ENCODE measurements at regions not wholly inside any gene's neighbourhood (a gene's known extent, or its start where the extent isn't known, plus 50 kb on each side); places are given as distances from the start of the nearest gene placed in this dataset.

DNA sequence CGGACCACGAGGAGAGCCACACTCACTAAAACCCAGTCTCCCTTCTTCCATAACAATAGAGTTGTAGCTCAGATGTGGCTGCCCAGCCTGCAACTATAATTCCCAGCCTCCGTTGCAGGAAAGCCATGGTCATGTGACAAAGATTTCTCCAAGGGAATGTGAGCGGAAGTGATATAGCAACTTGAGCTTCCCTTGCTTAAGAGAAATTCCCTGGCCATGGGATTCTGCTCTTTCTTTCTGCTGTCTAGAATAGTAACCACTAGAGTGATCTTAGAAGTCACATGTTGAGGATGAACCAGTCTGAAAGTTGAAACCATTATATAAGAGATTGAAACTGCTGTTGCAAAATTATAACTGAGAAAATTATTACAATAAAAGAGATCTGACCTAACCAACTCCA is 86.4 kb upstream of the MED14 start:
- Mint-ChIP-seq H3K4me3 (no peak overlapping the region), H3K36me3 (ENCODE audit: low read depth) (no peaks in the 10 kb centered on the region), H3K9me3 (ENCODE audit: low read depth) (peaks cover 5% of the 10 kb centered on the region), H3K4me1 (no peaks in the 10 kb centered on the region), H3K27ac (no peak overlapping the region), H3K27me3 (no peaks in the 10 kb centered on the region)
- ChIA-PET CTCF (no interaction called here), POLR2A (no interaction called here)
- intact Hi-C loops (cut with DNase I, micrococcal nuclease), result no loop called here
- DNase-seq (no peak), ATAC-seq (no peak)

DNA sequence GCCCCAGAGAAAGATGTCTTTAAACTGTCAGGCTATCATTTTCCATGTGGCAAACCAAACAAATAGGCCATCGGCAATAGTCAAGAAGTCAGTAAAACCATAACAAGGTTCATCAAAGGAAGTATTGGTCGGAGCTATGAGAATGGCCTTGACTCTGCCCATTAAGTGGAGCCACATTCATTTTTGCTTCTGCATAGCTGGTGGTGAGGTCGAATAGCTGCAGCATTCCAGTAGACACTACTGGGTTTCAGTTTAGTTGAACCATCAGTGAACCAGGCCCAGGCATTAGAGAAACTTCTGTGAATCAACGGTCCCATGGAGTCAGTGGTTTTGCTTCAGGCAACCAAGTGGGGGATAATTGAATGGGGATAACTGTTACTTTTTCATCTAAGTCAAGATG is 92.0 kb upstream of the MED14 start:
- Mint-ChIP-seq H3K27me3 (no peaks in the 10 kb centered on the region), H3K4me3 (no peak overlapping the region), H3K9me3 (ENCODE audit: low read depth) (peaks cover 5% of the 10 kb centered on the region), H3K4me1 (no peaks in the 10 kb centered on the region), H3K36me3 (ENCODE audit: low read depth) (no peaks in the 10 kb centered on the region), H3K27ac (no peak overlapping the region)
- POLR2A ChIA-PET, result no interaction called here
- intact Hi-C loops (cut with DNase I, micrococcal nuclease), result no loop called here
- no peak for DNase-seq
- CTCF ChIA-PET, result interaction anchor here (0.6 kb wide), 1 partner anchor 183 kb away, joined by 3 read pairs; no protein-coding TSS in a partner anchor
- no peak for ATAC-seq

DNA sequence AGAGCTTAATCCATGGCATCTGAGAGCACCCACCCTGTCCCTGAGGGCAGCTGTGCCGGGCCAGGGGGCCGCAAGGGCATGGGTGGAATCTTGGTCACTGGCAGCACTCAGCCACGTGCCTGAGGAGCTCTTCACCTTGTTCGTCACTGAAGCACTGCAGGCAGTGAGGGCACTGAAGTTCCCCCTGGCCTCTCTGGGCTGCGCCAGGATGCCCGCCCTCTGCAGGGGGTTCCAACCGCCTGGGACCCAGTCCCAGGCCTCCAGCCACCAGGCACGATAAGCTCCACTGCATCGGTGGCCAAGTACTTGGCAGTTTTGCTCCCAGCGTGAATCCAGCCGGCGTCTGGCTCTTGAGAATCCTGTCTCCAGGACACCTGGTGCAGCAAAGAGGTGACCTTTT is 96.4 kb upstream of the MED14 start:
- DNase-seq (no peak), ATAC-seq (no peak)
- no peaks in the 10 kb centered on the region for H3K9me3 Mint-ChIP-seq (ENCODE audit: low read depth)
- H3K27ac Mint-ChIP-seq, result no peak overlapping the region
- POLR2A ChIA-PET, result no interaction called here
- CTCF ChIA-PET, result no interaction called here
- H3K4me3 Mint-ChIP-seq, result no peak overlapping the region
- intact Hi-C loops (cut with DNase I, micrococcal nuclease), result no loop called here
- H3K4me1 Mint-ChIP-seq, result no peaks in the 10 kb centered on the region
- H3K27me3 Mint-ChIP-seq, result no peaks in the 10 kb centered on the region
- H3K36me3 Mint-ChIP-seq (ENCODE audit: low read depth), result no peaks in the 10 kb centered on the region

DNA sequence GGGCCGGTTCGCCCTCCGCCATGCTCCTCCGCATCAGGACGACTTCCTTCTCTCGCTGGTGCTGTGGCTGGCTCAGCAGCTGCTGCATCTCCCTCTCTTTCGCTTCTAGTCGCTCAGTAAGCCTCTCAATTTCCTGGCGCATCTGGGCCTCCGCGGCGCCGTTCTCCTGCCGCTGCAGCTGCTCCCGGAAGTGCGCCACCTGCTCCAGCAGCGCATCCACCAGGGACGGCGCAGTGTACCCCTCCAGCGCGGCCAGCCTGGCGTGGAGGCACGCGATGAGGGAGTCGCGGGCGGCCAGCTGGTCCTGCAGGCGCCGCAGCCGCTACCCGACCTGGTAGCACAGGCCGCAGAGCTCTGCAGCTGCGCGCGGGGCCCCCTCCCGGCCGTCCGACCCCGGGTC is 97.4 kb upstream of the MED14 start:
- no peak overlapping the region for H3K27ac Mint-ChIP-seq
- no peaks in the 10 kb centered on the region for H3K9me3 Mint-ChIP-seq (ENCODE audit: low read depth)
- no peaks in the 10 kb centered on the region for H3K27me3 Mint-ChIP-seq
- ChIA-PET CTCF (no interaction called here), POLR2A (no interaction called here)
- intact Hi-C loops (cut with DNase I, micrococcal nuclease), result no loop called here
- no peaks in the 10 kb centered on the region for H3K36me3 Mint-ChIP-seq (ENCODE audit: low read depth)
- no peaks in the 10 kb centered on the region for H3K4me1 Mint-ChIP-seq
- DNase-seq (no peak), ATAC-seq (no peak)
- no peak overlapping the region for H3K4me3 Mint-ChIP-seq

DNA sequence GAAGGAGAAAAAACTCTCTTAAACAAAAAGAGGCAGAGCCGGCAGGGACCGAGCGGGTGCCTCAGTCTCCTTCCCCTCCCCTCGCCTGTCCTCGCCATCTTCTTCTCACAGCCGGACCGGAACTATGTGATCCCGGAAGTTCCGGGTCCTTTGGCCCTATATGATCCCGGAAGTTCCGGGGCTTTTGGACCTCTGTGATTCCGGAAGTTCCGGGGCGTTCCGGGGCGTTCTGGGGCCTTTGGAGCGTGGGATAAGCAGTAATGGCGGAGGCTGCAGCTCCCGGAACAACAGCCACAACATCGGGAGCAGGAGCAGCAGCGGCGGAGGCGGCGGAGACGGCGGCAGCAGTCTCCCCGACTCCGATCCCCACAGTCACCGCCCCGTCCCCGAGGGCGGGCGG is 98.9 kb upstream of the MED14 start:
- Mint-ChIP-seq H3K4me3 (no peak overlapping the region), H3K27ac (no peak overlapping the region), H3K27me3 (no peaks in the 10 kb centered on the region), H3K36me3 (ENCODE audit: low read depth) (no peaks in the 10 kb centered on the region), H3K9me3 (ENCODE audit: low read depth) (no peaks in the 10 kb centered on the region), H3K4me1 (no peaks in the 10 kb centered on the region)
- ATAC-seq (no peak), DNase-seq (no peak)
- intact Hi-C loops (cut with DNase I, micrococcal nuclease), result no loop called here
- ChIA-PET CTCF (interaction anchor here (0.7 kb wide), 1 partner anchor 520 kb away, joined by 4 read pairs; no protein-coding TSS in a partner anchor), POLR2A (no interaction called here)

DNA sequence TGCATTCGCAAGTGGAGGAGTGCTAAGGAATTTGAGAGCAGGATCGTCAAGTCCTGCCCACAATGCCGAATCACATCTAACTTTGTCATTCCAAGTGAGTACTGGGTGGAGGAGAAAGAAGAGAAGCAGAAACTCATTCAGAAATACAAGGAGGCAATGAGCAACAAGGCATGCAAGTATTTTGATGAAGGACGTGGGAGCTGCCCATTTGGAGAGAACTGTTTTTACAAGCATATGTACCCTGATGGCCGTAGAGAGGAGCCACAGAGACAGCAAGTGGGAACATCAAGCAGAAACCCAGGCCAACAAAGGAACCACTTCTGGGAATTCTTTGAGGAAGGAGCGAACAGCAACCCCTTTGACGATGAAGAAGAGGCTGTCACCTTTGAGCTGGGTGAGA is 100.2 kb upstream of the MED14 start:
- intact Hi-C loops (cut with DNase I, micrococcal nuclease), result no loop called here
- no peak overlapping the region for H3K27ac Mint-ChIP-seq
- POLR2A ChIA-PET, result no interaction called here
- no peaks in the 10 kb centered on the region for H3K9me3 Mint-ChIP-seq (ENCODE audit: low read depth)
- H3K36me3 Mint-ChIP-seq (ENCODE audit: low read depth), result no peaks in the 10 kb centered on the region
- H3K27me3 Mint-ChIP-seq, result no peaks in the 10 kb centered on the region
- CTCF ChIA-PET, result no interaction called here
- DNase-seq, result no peak
- H3K4me1 Mint-ChIP-seq, result no peaks in the 10 kb centered on the region
- no peak overlapping the region for H3K4me3 Mint-ChIP-seq
- no peak for ATAC-seq

DNA sequence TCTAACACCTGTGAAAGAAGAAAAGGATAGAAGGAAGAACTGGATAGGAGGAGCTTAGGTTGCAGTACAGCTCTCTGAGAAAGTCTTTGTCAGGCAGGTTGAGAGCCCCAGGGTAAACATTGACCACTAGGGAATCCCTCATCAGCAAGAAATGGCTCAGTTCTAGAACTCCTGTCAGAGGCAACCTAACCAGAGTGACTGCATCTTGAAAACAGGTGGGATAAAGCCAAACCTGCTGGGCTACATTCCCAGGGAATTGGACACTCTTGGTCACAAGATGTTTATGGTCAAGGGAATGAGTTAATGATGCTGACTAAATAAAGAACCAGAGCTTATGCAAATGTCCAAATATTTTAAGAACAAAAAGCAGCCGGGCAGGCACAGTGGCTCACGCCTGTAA is 108.3 kb upstream of the MED14 start:
- DNase-seq (no peak), ATAC-seq (no peak)
- no peaks in the 10 kb centered on the region for H3K27me3 Mint-ChIP-seq
- H3K4me1 Mint-ChIP-seq, result no peaks in the 10 kb centered on the region
- H3K36me3 Mint-ChIP-seq (ENCODE audit: low read depth), result peaks cover 3% of the 10 kb centered on the region
- no peak overlapping the region for H3K4me3 Mint-ChIP-seq
- peaks cover 8% of the 10 kb centered on the region for H3K9me3 Mint-ChIP-seq (ENCODE audit: low read depth)
- intact Hi-C loops (cut with DNase I, micrococcal nuclease), result no loop called here
- CTCF ChIA-PET, result no interaction called here
- no peak overlapping the region for H3K27ac Mint-ChIP-seq
- POLR2A ChIA-PET, result no interaction called here

DNA sequence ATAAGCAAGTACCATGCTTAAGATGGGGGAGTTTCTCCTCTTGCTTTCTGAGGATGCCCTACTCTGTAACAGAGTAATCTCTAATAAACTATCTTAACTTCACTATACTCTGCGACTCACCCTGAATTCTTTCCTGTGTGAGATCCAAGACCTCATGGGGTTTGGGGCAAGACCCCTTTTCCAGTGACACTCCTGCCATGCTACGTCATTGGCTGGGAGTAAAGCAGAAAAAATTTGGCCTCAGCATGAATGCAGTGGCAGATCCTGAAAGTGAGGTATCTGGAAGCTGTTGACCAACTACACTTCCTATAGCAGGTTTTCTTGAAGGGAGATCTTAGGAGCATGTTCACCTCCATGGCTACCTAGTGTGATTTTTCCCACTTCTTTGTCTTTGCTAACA is 109.1 kb upstream of the MED14 start:
- no peak overlapping the region for H3K27ac Mint-ChIP-seq
- CTCF ChIA-PET, result no interaction called here
- H3K9me3 Mint-ChIP-seq (ENCODE audit: low read depth), result peaks cover 8% of the 10 kb centered on the region

DNA sequence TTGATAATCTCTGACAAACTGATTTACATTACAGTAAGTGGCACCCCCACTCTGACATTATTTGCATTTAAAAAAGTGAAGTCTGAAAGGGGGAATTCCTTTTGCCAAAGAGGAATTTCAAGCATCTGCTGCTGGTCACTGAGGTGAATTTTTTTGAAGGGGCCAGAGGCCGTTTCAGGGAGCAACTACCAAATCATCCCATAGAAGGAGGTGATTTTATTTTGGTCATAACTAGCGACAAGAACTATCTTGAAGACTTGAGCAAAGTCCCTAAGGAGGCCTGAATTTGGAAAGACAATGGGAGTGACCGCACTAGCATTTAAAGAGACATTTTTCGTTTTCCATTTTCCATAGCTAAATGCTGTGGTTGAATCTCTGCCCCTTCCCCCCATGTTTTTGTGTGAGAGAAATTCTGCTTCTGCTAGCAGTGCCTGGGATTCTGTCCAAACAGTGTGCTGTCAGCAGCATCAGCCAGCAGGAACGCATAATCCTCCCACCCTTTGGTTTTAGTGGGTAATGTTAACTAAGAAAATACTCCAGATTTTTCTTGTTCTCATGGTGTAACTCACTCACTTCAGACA is 110.1 kb upstream of the MED14 start:
- ChIA-PET POLR2A (no interaction called here), CTCF (no interaction called here)
- Mint-ChIP-seq H3K27ac (no peak overlapping the region), H3K4me3 (no peak overlapping the region), H3K36me3 (ENCODE audit: low read depth) (peaks cover 3% of the 10 kb centered on the region), H3K27me3 (no peaks in the 10 kb centered on the region), H3K9me3 (ENCODE audit: low read depth) (peaks cover 8% of the 10 kb centered on the region), H3K4me1 (no peaks in the 10 kb centered on the region)
- DNase-seq (no peak), ATAC-seq (no peak)
- intact Hi-C loops (cut with DNase I, micrococcal nuclease), result no loop called here

More for the DNA sequence above, 109.1 kb upstream of the MED14 start:
- POLR2A ChIA-PET, result no interaction called here
- ATAC-seq, result no peak
- H3K27me3 Mint-ChIP-seq, result no peaks in the 10 kb centered on the region
- intact Hi-C loops (cut with DNase I, micrococcal nuclease), result no loop called here
- H3K36me3 Mint-ChIP-seq (ENCODE audit: low read depth), result peaks cover 3% of the 10 kb centered on the region
- no peak for DNase-seq
- no peaks in the 10 kb centered on the region for H3K4me1 Mint-ChIP-seq
- H3K4me3 Mint-ChIP-seq, result no peak overlapping the region

DNA sequence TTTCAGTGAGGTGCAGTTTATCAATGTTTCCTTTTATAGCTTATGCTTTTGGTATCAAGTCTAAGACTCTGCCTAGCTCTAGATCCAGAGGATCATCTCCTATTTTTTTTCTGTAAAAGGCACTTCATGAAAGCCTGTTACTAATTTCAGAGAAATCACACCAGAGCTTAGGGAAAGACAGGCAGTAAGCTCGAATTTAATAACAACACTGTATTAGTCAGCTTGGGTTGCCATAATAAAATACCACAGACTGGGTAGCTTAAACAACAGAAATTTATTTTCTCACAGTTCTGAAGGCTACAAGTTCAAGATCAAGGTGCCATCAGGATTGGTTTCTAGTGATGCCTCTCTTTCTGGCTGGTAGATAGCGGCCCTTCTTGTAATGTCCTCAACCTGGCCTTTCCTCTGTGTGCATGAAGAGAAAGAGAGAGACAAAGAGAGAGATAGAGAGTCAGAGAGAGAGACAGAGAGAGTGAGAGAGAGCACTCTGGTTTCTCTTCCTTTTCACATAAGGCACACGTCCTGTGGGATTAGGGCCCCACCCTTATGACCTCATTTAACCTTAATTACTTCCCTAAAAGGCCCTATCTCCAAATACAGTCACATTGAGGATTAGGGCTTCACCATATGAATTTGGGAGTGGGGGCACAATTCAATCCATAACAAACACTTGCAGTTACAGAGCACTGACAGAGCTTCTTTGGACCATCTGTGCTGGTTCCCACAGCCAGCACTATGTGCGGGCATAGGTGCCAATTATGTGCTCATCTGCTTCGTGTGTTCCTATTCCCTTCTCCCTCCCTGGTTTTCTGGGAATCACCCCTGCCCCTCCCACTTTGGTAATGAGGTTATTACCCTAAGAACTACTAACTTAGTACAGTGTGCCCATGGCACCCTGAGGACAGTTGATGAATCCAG is 114.8 kb upstream of the MED14 start:
- CTCF ChIA-PET, result no interaction called here
- H3K9me3 Mint-ChIP-seq (ENCODE audit: low read depth), result no peaks in the 10 kb centered on the region
- H3K36me3 Mint-ChIP-seq (ENCODE audit: low read depth), result no peaks in the 10 kb centered on the region

DNA sequence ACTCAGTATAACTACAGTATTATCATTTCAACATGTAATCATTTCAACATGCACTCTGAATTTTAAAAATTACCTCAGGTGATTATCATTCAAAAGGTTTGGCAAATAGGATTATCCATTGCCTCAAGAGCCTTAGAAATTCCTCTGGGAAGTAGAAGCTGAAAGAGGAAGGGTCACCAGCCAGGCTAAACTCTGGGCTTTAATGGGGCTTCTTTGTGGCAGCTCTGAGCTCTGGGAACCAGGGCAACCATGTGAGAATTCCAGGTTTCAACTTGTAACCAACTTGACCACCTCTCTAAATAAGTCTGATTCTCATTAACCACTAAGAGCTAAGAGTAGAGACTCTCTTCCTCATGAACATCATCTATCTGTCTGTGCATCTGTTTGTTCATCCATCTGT is 117.2 kb upstream of the MED14 start:
- H3K9me3 Mint-ChIP-seq (ENCODE audit: low read depth), result no peaks in the 10 kb centered on the region

More for the DNA sequence above, 114.8 kb upstream of the MED14 start:
- Mint-ChIP-seq H3K27ac (no peak overlapping the region), H3K4me3 (no peak overlapping the region), H3K27me3 (no peaks in the 10 kb centered on the region), H3K4me1 (no peaks in the 10 kb centered on the region)
- no peak for DNase-seq
- POLR2A ChIA-PET, result no interaction called here
- intact Hi-C loops (cut with DNase I, micrococcal nuclease), result no loop called here
- ATAC-seq, result no peak

DNA sequence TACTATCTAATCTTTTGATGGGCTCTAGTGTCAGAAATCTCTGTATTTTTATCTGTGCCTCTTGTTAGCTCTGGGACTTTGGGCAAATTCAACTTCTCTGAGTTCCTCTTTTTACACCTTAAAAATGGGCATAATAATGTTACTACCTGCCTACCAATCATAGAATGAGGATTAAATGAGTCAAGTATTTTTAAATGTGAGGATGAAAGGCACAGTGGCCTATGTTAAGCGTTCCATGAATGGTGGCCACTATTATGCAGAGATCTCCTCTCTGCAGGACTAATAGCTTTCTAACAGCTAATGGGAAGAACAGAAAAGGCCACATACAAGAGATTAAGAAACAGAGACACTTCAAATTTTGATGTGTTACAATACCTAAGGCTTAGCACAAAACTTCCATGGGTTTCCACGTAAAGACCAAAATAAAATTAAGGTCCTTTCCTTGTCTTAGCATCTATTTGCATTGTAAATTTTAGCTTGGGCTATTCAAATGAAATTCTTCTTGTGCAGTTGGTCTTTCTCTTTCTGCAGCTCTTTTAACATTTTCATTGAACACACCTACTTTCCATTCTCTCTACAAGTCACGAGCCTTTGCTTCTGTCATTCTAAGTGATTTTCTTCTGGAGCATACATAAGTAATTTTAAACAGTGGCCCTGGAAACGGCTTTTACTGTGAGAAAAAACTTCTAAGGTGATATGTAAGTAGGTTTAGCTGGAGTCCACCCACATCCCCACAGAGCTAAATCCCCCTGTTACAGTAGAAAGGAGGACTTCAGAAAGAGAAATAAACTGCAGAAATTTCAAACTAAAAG is 117.9 kb upstream of the MED14 start:
- Mint-ChIP-seq H3K27me3 (no peaks in the 10 kb centered on the region), H3K4me3 (no peak overlapping the region), H3K4me1 (no peaks in the 10 kb centered on the region), H3K27ac (no peak overlapping the region), H3K9me3 (ENCODE audit: low read depth) (no peaks in the 10 kb centered on the region), H3K36me3 (ENCODE audit: low read depth) (no peaks in the 10 kb centered on the region)
- ChIA-PET CTCF (interaction anchor here (0.5 to 0.8 kb wide), 2 partner anchors 29 to 59 kb away, joined by 3 read pairs; no protein-coding TSS in a partner anchor), POLR2A (no interaction called here)
- intact Hi-C loops (cut with DNase I, micrococcal nuclease), result no loop called here
- DNase-seq (no peak), ATAC-seq (no peak)

More for the DNA sequence above, 117.2 kb upstream of the MED14 start:
- Mint-ChIP-seq H3K4me3 (no peak overlapping the region), H3K27me3 (no peaks in the 10 kb centered on the region), H3K4me1 (no peaks in the 10 kb centered on the region), H3K36me3 (ENCODE audit: low read depth) (no peaks in the 10 kb centered on the region), H3K27ac (no peak overlapping the region)
- intact Hi-C loops (cut with DNase I, micrococcal nuclease), result no loop called here
- no peak for ATAC-seq
- ChIA-PET POLR2A (no interaction called here), CTCF (no interaction called here)
- no peak for DNase-seq

Data from activated CD4-positive, alpha-beta T cell treated with anti-CD3 and anti-CD28 coated beads for 36 hours (primary cell).